WTC11 (cell line): ENCODE measurements at regions not wholly inside any gene's neighbourhood (a gene's known extent, or its start where the extent isn't known, plus 50 kb on each side); places are given as distances from the start of the nearest gene placed in this dataset.

Experiments
- ATAC-seq: fragments of 200-7000 bp; cut with Tn5 transposase; 2 replicates; pipeline ENCODE4 v1.10.0; 2021; ENCODE audit warnings: mild to moderate bottlenecking, moderate library complexity
- CTCF ChIA-PET: fragments of 300-600 bp; sonication (Branson Sonifier 250); formaldehyde crosslinking; loops from one replicate; lab custom pipeline; 2021; ENCODE audit warnings: antibody characterized with exemption; lab: Charles Lee
- POLR2A ChIA-PET: fragments of 350-600 bp; sonication (Branson Sonifier 250); formaldehyde crosslinking; loops from one replicate; lab custom pipeline; 2021; ENCODE audit warnings: antibody characterized with exemption; lab: Charles Lee
- DNase-seq: peaks from one replicate; pipeline ENCODE4 v3.0.0; 2021; ENCODE audit warnings: low spot score
- H3K27ac Mint-ChIP-seq: 2 replicates; pipeline ENCODE4 v1.8.0; 2021; ENCODE audit warnings: mixed read lengths
- H3K27me3 Mint-ChIP-seq: 2 replicates; pipeline ENCODE4 v1.8.0; 2021; ENCODE audit warnings: low read depth, mild to moderate bottlenecking, moderate library complexity, mixed read lengths
- H3K36me3 Mint-ChIP-seq: 2 replicates; pipeline ENCODE4 v1.8.0; 2021; ENCODE audit warnings: mixed read lengths
- H3K4me1 Mint-ChIP-seq: 2 replicates; pipeline ENCODE4 v1.8.0; 2022; ENCODE audit warnings: mixed read lengths
- H3K4me3 Mint-ChIP-seq: 2 replicates; pipeline ENCODE4 v1.8.0; 2021; ENCODE audit warnings: mild to moderate bottlenecking, moderate library complexity, mixed read lengths
- H3K9me3 Mint-ChIP-seq: 2 replicates; pipeline ENCODE4 v1.8.0; 2021; ENCODE audit warnings: mixed read lengths
- CBFB ChIP-seq: sonication (generic); formaldehyde crosslinking; IDR thresholded peaks from 2 replicates; pipeline ENCODE4 v1.8.1; 2022; ENCODE audit warnings: mild to moderate bottlenecking, low read depth, missing genetic modification reagents
- CDX4 ChIP-seq: fragments of 250-450 bp; sonication (Bioruptor Pico); IDR thresholded peaks from 2 replicates; pipeline ENCODE4 v1.9.0; 2021; ENCODE audit warnings: moderate library complexity, mild to moderate bottlenecking, inconsistent platforms, borderline replicate concordance
- E2F4 ChIP-seq: sonication (generic); formaldehyde crosslinking; IDR thresholded peaks from 2 replicates; pipeline ENCODE4 v1.8.1; 2022; ENCODE audit warnings: low read depth, mild to moderate bottlenecking, moderate library complexity, missing genetic modification reagents, borderline replicate concordance
- FOXK1 ChIP-seq: sonication (generic); formaldehyde crosslinking; IDR thresholded peaks from 2 replicates; pipeline ENCODE4 v1.8.0; 2022; ENCODE audit warnings: mild to moderate bottlenecking, moderate library complexity, missing genetic modification reagents
- GABPB1 ChIP-seq: sonication (generic); formaldehyde crosslinking; IDR thresholded peaks from 2 replicates; pipeline ENCODE4 v1.8.1; 2023; ENCODE audit warnings: mild to moderate bottlenecking, missing genetic modification reagents
- HMGA2 ChIP-seq: fragments of 250-450 bp; sonication (Bioruptor Pico); IDR thresholded peaks from 2 replicates; pipeline ENCODE4 v1.4.0; 2021; ENCODE audit warnings: mild to moderate bottlenecking, moderate library complexity
- HMGXB4 ChIP-seq: sonication (generic); formaldehyde crosslinking; IDR thresholded peaks from 2 replicates; pipeline ENCODE4 v1.8.1; 2023; ENCODE audit warnings: mild to moderate bottlenecking, moderate library complexity, missing genetic modification reagents
- JAZF1 ChIP-seq: fragments of 250-450 bp; sonication (Bioruptor Pico); IDR thresholded peaks from 2 replicates; pipeline ENCODE4 v1.9.0; 2021; ENCODE audit warnings: moderate library complexity, mild to moderate bottlenecking, inconsistent platforms
- MAX ChIP-seq: sonication (generic); formaldehyde crosslinking; IDR thresholded peaks from 2 replicates; pipeline ENCODE4 v1.8.0; 2022; ENCODE audit warnings: mild to moderate bottlenecking, missing genetic modification reagents
- NFE2L1 ChIP-seq: sonication (generic); formaldehyde crosslinking; IDR thresholded peaks from 2 replicates; pipeline ENCODE4 v1.8.1; 2023; ENCODE audit warnings: missing genetic modification reagents
- NR1H2 ChIP-seq: sonication (generic); formaldehyde crosslinking; IDR thresholded peaks from 2 replicates; pipeline ENCODE4 v1.9.0; 2021; ENCODE audit warnings: mild to moderate bottlenecking, moderate library complexity, missing genetic modification reagents
- NR3C1 ChIP-seq: sonication (generic); formaldehyde crosslinking; conservative IDR thresholded peaks from 2 replicates; pipeline ENCODE4 v1.8.1; 2023; ENCODE audit warnings: low read depth, mild to moderate bottlenecking, missing genetic modification reagents
- OVOL2 ChIP-seq: fragments of 250-450 bp; sonication (Bioruptor Pico); IDR thresholded peaks from 2 replicates; pipeline ENCODE4 v1.9.0; 2021; ENCODE audit warnings: mild to moderate bottlenecking, borderline replicate concordance
- SOX15 ChIP-seq: fragments of 250-450 bp; sonication (Bioruptor Pico); IDR thresholded peaks from 2 replicates; pipeline ENCODE4 v1.9.0; 2021; ENCODE audit warnings: mild to moderate bottlenecking
- STAT6 ChIP-seq: sonication (generic); formaldehyde crosslinking; conservative IDR thresholded peaks from 2 replicates; pipeline ENCODE4 v1.8.1; 2023; ENCODE audit warnings: mild to moderate bottlenecking, low read depth, missing genetic modification reagents, moderate library complexity
- ZBTB43 ChIP-seq: sonication (generic); formaldehyde crosslinking; IDR thresholded peaks from 2 replicates; pipeline ENCODE4 v1.8.1; 2023; ENCODE audit warnings: mild to moderate bottlenecking, missing genetic modification reagents
- ZNF121 ChIP-seq: sonication (generic); formaldehyde crosslinking; IDR thresholded peaks from 2 replicates; pipeline ENCODE4 v1.8.0; 2023; ENCODE audit warnings: missing genetic modification reagents
- ZNF232 ChIP-seq: sonication (generic); formaldehyde crosslinking; IDR thresholded peaks from 2 replicates; pipeline ENCODE4 v1.8.0; 2022; ENCODE audit warnings: mild to moderate bottlenecking, missing genetic modification reagents
- ZNF263 ChIP-seq: sonication (generic); formaldehyde crosslinking; IDR thresholded peaks from 2 replicates; pipeline ENCODE4 v1.8.1; 2022; ENCODE audit warnings: low read depth, mild to moderate bottlenecking, moderate library complexity, missing genetic modification reagents
- ZNF532 ChIP-seq: fragments of 250-450 bp; sonication (Bioruptor Pico); IDR thresholded peaks from 2 replicates; pipeline ENCODE4 v1.9.0; 2021; ENCODE audit warnings: mild to moderate bottlenecking, borderline replicate concordance
- ZSCAN18 ChIP-seq: fragments of 250-450 bp; sonication (Bioruptor Pico); IDR thresholded peaks from 2 replicates; pipeline ENCODE4 v2.1.2; 2022; ENCODE audit warnings: mild to moderate bottlenecking, moderate library complexity

GRCh38 chr18:73927496-73927895 is 220.1 kb downstream of the FBXO15 start:
- no peak overlapping the region for H3K27ac Mint-ChIP-seq
- ChIA-PET POLR2A (no interaction called here), CTCF (no interaction called here)
- no peak overlapping the region for H3K4me3 Mint-ChIP-seq
- ATAC-seq (no peak), DNase-seq (no peak)
- TF ChIP-seq FOXK1 (CRISPR knock-in tag) (no peak), NR3C1 (CRISPR knock-in tag) (no peak), MAX (CRISPR knock-in tag) (no peak), ZNF121 (CRISPR knock-in tag) (no peak), HMGA2 (CRISPR knock-in tag) (no peak), OVOL2 (no peak), ZBTB43 (no peak), E2F4 (CRISPR knock-in tag) (no peak)
- no peaks in the 10 kb centered on the region for H3K36me3 Mint-ChIP-seq
- no peaks in the 10 kb centered on the region for H3K4me1 Mint-ChIP-seq
- H3K9me3 Mint-ChIP-seq = peaks cover 12% of the 10 kb centered on the region
- no peaks in the 10 kb centered on the region for H3K27me3 Mint-ChIP-seq

- CTCF ChIA-PET = no interaction called here
- Mint-ChIP-seq H3K36me3 (no peaks in the 10 kb centered on the region), H3K4me1 (no peaks in the 10 kb centered on the region), H3K27ac (no peak overlapping the region), H3K4me3 (no peak overlapping the region), H3K9me3 (no peaks in the 10 kb centered on the region), H3K27me3 (no peaks in the 10 kb centered on the region)
- no peak for DNase-seq
- POLR2A ChIA-PET = no interaction called here
- ATAC-seq = no peak
- TF ChIP-seq ZSCAN18 (CRISPR knock-in tag) = no peak
- no peak for TF ChIP-seq NR1H2 (CRISPR knock-in tag)
- TF ChIP-seq JAZF1 (CRISPR knock-in tag) = no peak
- TF ChIP-seq NFE2L1 (CRISPR knock-in tag) = no peak
- TF ChIP-seq ZNF232 (CRISPR knock-in tag) = no peak
- TF ChIP-seq SOX15 (CRISPR knock-in tag) = no peak
- TF ChIP-seq GABPB1 (CRISPR knock-in tag) = no peak
- TF ChIP-seq STAT6 = no peak
- TF ChIP-seq CDX4 (CRISPR knock-in tag) = no peak
- no peak for TF ChIP-seq ZNF532 (CRISPR knock-in tag)
- TF ChIP-seq CBFB (CRISPR knock-in tag) = no peak
- no peak for TF ChIP-seq E2F4 (CRISPR knock-in tag)
- no peak for TF ChIP-seq ZNF121 (CRISPR knock-in tag)
- no peak for TF ChIP-seq HMGXB4 (CRISPR knock-in tag)
- TF ChIP-seq ZNF263 = no peak
Measured at GRCh38 chr18:73924836-73925235, 222.8 kb downstream of the FBXO15 start.
